Upper lobe of left lung (tissue), 4 donors: ENCODE measurements at regions not wholly inside any gene's neighbourhood (a gene's known extent, or its start where the extent isn't known, plus 50 kb on each side); places are given as distances from the start of the nearest gene placed in this dataset.
"Not testable (repeated sequence)": the region's sequence is repeated elsewhere in the genome, so short reads cannot be mapped to it uniquely, and the experiment has no call there.

Experiments used
- CTCF ChIP-seq, 6 experiments: fragments of 450-650 bp in 4 of 6; fragments of 200-600 bp in 2 of 6; sonication (generic) in 2 of 6; IDR thresholded peaks; one replicate each; pipeline ENCODE4 v1.5.1; 2016 to 2019; ENCODE audit warnings: antibody characterized with exemption in 6 of 6
- EP300 ChIP-seq, 4 donors: sonication (generic); formaldehyde crosslinking; IDR thresholded peaks; one replicate each; pipeline ENCODE4 v1.5.1; 2017; ENCODE audit warnings: antibody characterized with exemption in 4 of 4, control low read depth in 2 of 4

DNA sequence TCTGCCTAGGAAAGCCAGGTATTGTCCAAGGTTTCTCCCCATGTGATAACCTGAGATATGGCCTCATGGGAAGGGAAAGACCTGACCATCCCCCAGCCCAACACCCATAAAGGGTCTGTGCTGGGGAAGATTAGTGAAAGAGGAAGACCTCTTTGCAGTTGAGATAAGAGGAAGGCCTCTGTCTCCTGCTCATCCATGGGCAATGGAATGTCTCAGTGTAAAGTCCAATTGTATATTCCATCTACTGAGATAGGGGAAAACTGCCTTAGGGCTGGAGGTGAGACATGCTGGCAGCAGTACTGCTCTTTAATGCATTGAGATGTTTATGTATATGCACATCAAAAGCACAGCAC is 99.0 kb downstream of the ZNF737 start:
- TF ChIP-seq CTCF, EP300 (IDR thresholded peaks at IDR 0.05): not testable (repeated sequence)
